ENCODE measurements at regions not wholly inside any gene's neighbourhood (a gene's known extent, or its start where the extent isn't known, plus 50 kb on each side); places are given as distances from the start of the nearest gene placed in this dataset.

- peak in 1 of 2 donors; percentile 40 for DNase-seq
Observed at GRCh38 chr10:47195274-47195885, 104.6 kb upstream of the GDF10 start.

GRCh38 chr10:47196691-47197090 is 103.3 kb upstream of the GDF10 start:
- DNase-seq = no peak

GRCh38 chr10:47198221-47198620 is 101.8 kb upstream of the GDF10 start:
- no peak for DNase-seq

- no peak for DNase-seq
Observed at GRCh38 chr10:47205192-47205591, 94.8 kb upstream of the GDF10 start.

GRCh38 chr10:47206449-47207280 is 93.3 kb upstream of the GDF10 start:
- DNase-seq = no peak

GRCh38 chr10:47207281-47207615 is 92.7 kb upstream of the GDF10 start:
- DNase-seq = peak in 1 of 2 donors; percentile 15

- DNase-seq = no peak
Observed at GRCh38 chr10:47207894-47208469, 92.0 kb upstream of the GDF10 start.

- no peak for DNase-seq
Observed at GRCh38 chr10:47209466-47209865, 90.5 kb upstream of the GDF10 start.

GRCh38 chr10:47214520-47214919 is 85.5 kb upstream of the GDF10 start:
- DNase-seq = no peak

GRCh38 chr10:47217113-47217512 is 82.9 kb upstream of the GDF10 start:
- DNase-seq = no peak

GRCh38 chr10:47218803-47219202 is 81.2 kb upstream of the GDF10 start:
- no peak for DNase-seq

GRCh38 chr10:47222461-47222860 is 77.5 kb upstream of the GDF10 start:
- DNase-seq = no peak

- no peak for DNase-seq
Observed at GRCh38 chr10:47223236-47223635, 76.8 kb upstream of the GDF10 start.

GRCh38 chr10:47224546-47225218 is 75.3 kb upstream of the GDF10 start:
- DNase-seq = no peak

GRCh38 chr10:47225219-47225927 is 74.6 kb upstream of the GDF10 start:
- DNase-seq = no peak

- no peak for DNase-seq
Observed at GRCh38 chr10:47225928-47226645, 73.9 kb upstream of the GDF10 start.

GRCh38 chr10:47230482-47230881 is 69.5 kb upstream of the GDF10 start:
- no peak for DNase-seq

GRCh38 chr10:47230957-47231356 is 69.0 kb upstream of the GDF10 start:
- no peak for DNase-seq

GRCh38 chr10:47231414-47231813 is 68.6 kb upstream of the GDF10 start:
- no peak for DNase-seq

GRCh38 chr10:47233631-47234030 is 66.4 kb upstream of the GDF10 start:
- DNase-seq = no peak

GRCh38 chr10:47235484-47235883 is 64.5 kb upstream of the GDF10 start:
- no peak for DNase-seq

All from stimulated activated CD4-positive, alpha-beta T cell treated with anti-CD3 and anti-CD28 coated beads, Interleukin-2, amount 100 ng/mL, for 24 hours (primary cell).